ENCODE measurements at regions not wholly inside any gene's neighbourhood (a gene's known extent, or its start where the extent isn't known, plus 50 kb on each side); places are given as distances from the start of the nearest gene placed in this dataset.
A peak's percentile ranks its signal among the peaks of the same experiment; 100 is the strongest.

GRCh38 chr3:178370387-178370786, 165.8 kb upstream of the KCNMB2 start:
- no TSS peak for BruUV-seq (replicated peaks)
- intact Hi-C loops (cut with micrococcal nuclease; ENCODE audit: unreplicated experiment), result no loop called here

GRCh38 chr3:178381555-178381954, 154.7 kb upstream of the KCNMB2 start:
- POLR2A ChIA-PET, result no interaction called here
- Mint-ChIP-seq H3K9me3 (ENCODE audit: unreplicated experiment) (no peaks in the 10 kb centered on the region), H3K4me3 (ENCODE audit: unreplicated experiment) (no peak overlapping the region), H3K27ac (ENCODE audit: unreplicated experiment) (no peak overlapping the region), H3K27me3 (ENCODE audit: insufficient read depth, unreplicated experiment) (no peaks in the 10 kb centered on the region), H3K4me1 (ENCODE audit: low read depth, unreplicated experiment) (peaks cover 8% of the 10 kb centered on the region), H3K36me3 (ENCODE audit: insufficient read depth, unreplicated experiment) (no peaks in the 10 kb centered on the region)
- TF ChIP-seq CTCF (IDR thresholded peaks at IDR 0.05; ENCODE audit: insufficient read depth in 1 of 2, low read depth in 1 of 2, low read length in 1 of 2, severe bottlenecking in 1 of 2, unreplicated experiment in 1 of 2), result no peak
- H3K4me3 ChIP-seq (ENCODE audit: low read depth, low read length), result no peak overlapping the region
- CTCF ChIA-PET, result no interaction called here
- H3K4me1 ChIP-seq, result peaks cover 26% of the 10 kb centered on the region
- BruUV-seq (replicated peaks), result no TSS peak
- H3K27me3 ChIP-seq (replicated peaks; ENCODE audit: control insufficient read depth, insufficient read depth, low read length), result no peaks in the 10 kb centered on the region
- no peaks in the 10 kb centered on the region for H3K36me3 ChIP-seq (ENCODE audit: control insufficient read depth, insufficient read depth, low read length)
- no peaks in the 10 kb centered on the region for H3K9me3 ChIP-seq
- intact Hi-C loops (cut with micrococcal nuclease; ENCODE audit: unreplicated experiment), result loop anchor here (5.0 to 10.0 kb wide), 8 partner anchors 227 to 1447 kb away; partner anchors contain the start of gene TBL1XR1
- no peak for DNase-seq

More at GRCh38 chr3:178370387-178370786, 165.8 kb upstream of the KCNMB2 start:
- no peaks in the 10 kb centered on the region for H3K27me3 Mint-ChIP-seq (ENCODE audit: insufficient read depth, unreplicated experiment)
- no peak for DNase-seq
- CTCF ChIA-PET, result no interaction called here
- H3K4me3 Mint-ChIP-seq (ENCODE audit: unreplicated experiment), result no peak overlapping the region
- H3K9me3 Mint-ChIP-seq (ENCODE audit: unreplicated experiment), result peaks cover 20% of the 10 kb centered on the region
- no peaks in the 10 kb centered on the region for H3K36me3 ChIP-seq (ENCODE audit: control insufficient read depth, insufficient read depth, low read length)
- no peaks in the 10 kb centered on the region for H3K36me3 Mint-ChIP-seq (ENCODE audit: insufficient read depth, unreplicated experiment)
- POLR2A ChIA-PET, result no interaction called here
- H3K4me3 ChIP-seq (ENCODE audit: low read depth, low read length), result no peak overlapping the region
- no peak overlapping the region for H3K27ac Mint-ChIP-seq (ENCODE audit: unreplicated experiment)
- no peaks in the 10 kb centered on the region for H3K9me3 ChIP-seq
- TF ChIP-seq CTCF (IDR thresholded peaks at IDR 0.05; ENCODE audit: insufficient read depth in 1 of 2, low read depth in 1 of 2, low read length in 1 of 2, severe bottlenecking in 1 of 2, unreplicated experiment in 1 of 2), result no peak
- H3K4me1 ChIP-seq, result no peaks in the 10 kb centered on the region
- H3K4me1 Mint-ChIP-seq (ENCODE audit: low read depth, unreplicated experiment), result no peaks in the 10 kb centered on the region
- no peaks in the 10 kb centered on the region for H3K27me3 ChIP-seq (replicated peaks; ENCODE audit: control insufficient read depth, insufficient read depth, low read length)

GRCh38 chr3:178381971-178382448, 154.2 kb upstream of the KCNMB2 start:
- no peaks in the 10 kb centered on the region for H3K9me3 Mint-ChIP-seq (ENCODE audit: unreplicated experiment)
- intact Hi-C loops (cut with micrococcal nuclease; ENCODE audit: unreplicated experiment), result loop anchor here (2.0 to 10.0 kb wide), 9 partner anchors 29 to 1447 kb away; partner anchors contain the start of gene TBL1XR1
- DNase-seq, result no peak
- no peaks in the 10 kb centered on the region for H3K36me3 Mint-ChIP-seq (ENCODE audit: insufficient read depth, unreplicated experiment)
- ChIA-PET POLR2A (no interaction called here), CTCF (no interaction called here)
- H3K4me3 ChIP-seq (ENCODE audit: low read depth, low read length), result no peak overlapping the region
- peak overlapping the region; percentile 3 for H3K27ac Mint-ChIP-seq (ENCODE audit: unreplicated experiment)
- no peaks in the 10 kb centered on the region for H3K27me3 Mint-ChIP-seq (ENCODE audit: insufficient read depth, unreplicated experiment)
- no peaks in the 10 kb centered on the region for H3K9me3 ChIP-seq
- BruUV-seq (replicated peaks), result no TSS peak
- peaks cover 26% of the 10 kb centered on the region for H3K4me1 ChIP-seq
- peaks cover 8% of the 10 kb centered on the region for H3K4me1 Mint-ChIP-seq (ENCODE audit: low read depth, unreplicated experiment)
- peak overlapping the region; percentile 38 for H3K4me3 Mint-ChIP-seq (ENCODE audit: unreplicated experiment)
- no peak for TF ChIP-seq CTCF (IDR thresholded peaks at IDR 0.05; ENCODE audit: insufficient read depth in 1 of 2, low read depth in 1 of 2, low read length in 1 of 2, severe bottlenecking in 1 of 2, unreplicated experiment in 1 of 2)
- H3K36me3 ChIP-seq (ENCODE audit: control insufficient read depth, insufficient read depth, low read length), result no peaks in the 10 kb centered on the region
- no peaks in the 10 kb centered on the region for H3K27me3 ChIP-seq (replicated peaks; ENCODE audit: control insufficient read depth, insufficient read depth, low read length)

All from Caco-2 (cell line).